Upper lobe of left lung (tissue), 6 donors: ENCODE measurements at regions not wholly inside any gene's neighbourhood (a gene's known extent, or its start where the extent isn't known, plus 50 kb on each side); places are given as distances from the start of the nearest gene placed in this dataset.

Source experiments
- ATAC-seq, 2 donors: fragments of 200-7000 bp; cut with Tn5 transposase; one replicate each; pipeline ENCODE4 v1.9.1; 2022; ENCODE audit warnings: mild to moderate bottlenecking in 2 of 2, moderate library complexity in 2 of 2; ENCODE audit not compliant: low FRiP score in 2 of 2
- DNase-seq, 2 donors: peaks; one replicate each; pipeline ENCODE4 v3.0.0-alpha.2; 2019 to 2020
- H3K27ac ChIP-seq, 4 donors: fragments of 200-600 bp; sonication (generic); one replicate each; pipeline ENCODE4 v1.5.1; 2016 to 2019
- H3K27me3 ChIP-seq, 4 donors: fragments of 200-600 bp; sonication (generic); one replicate each; pipeline ENCODE4 v1.5.1; 2017 to 2019
- H3K36me3 ChIP-seq, 4 donors: fragments of 200-600 bp; sonication (generic); one replicate each; pipeline ENCODE4 v1.5.1; 2016 to 2019
- H3K4me1 ChIP-seq, 4 donors: fragments of 200-600 bp; sonication (generic); one replicate each; pipeline ENCODE4 v1.5.1; 2018 to 2019
- H3K4me3 ChIP-seq, 4 donors: fragments of 200-600 bp; sonication (generic); one replicate each; pipeline ENCODE4 v1.5.1; 2017 to 2019; ENCODE audit warnings: mild to moderate bottlenecking in 2 of 4, moderate library complexity in 1 of 4
- H3K9me3 ChIP-seq, 4 donors: fragments of 200-600 bp; sonication (generic); one replicate each; pipeline ENCODE4 v1.5.1; 2018 to 2019
- EP300 ChIP-seq, 4 donors: sonication (generic); formaldehyde crosslinking; IDR thresholded peaks; one replicate each; pipeline ENCODE4 v1.5.1; 2017; ENCODE audit warnings: antibody characterized with exemption in 4 of 4, control low read depth in 2 of 4
- POLR2A ChIP-seq, 4 donors: fragments of 450-650 bp; IDR thresholded peaks; one replicate each; pipeline ENCODE4 v1.5.1; 2016 to 2017; ENCODE audit warnings: antibody characterized with exemption in 4 of 4, mild to moderate bottlenecking in 2 of 4
- POLR2AphosphoS5 ChIP-seq, 2 donors: sonication (generic); formaldehyde crosslinking; IDR thresholded peaks; one replicate each; pipeline ENCODE4 v1.5.1; 2017; ENCODE audit warnings: antibody characterized with exemption in 2 of 2
- WGBS, 2 donors: methylation state at CpG; one replicate each; pipeline ENCODE4 v1.1.5; 2017 to 2018; 5-methylcytosine and 5-hydroxymethylcytosine counted together
- TF ChIP-seq, protein P1 (sequence below), 6 experiments: fragments of 450-650 bp in 4 of 6; fragments of 200-600 bp in 2 of 6; sonication (generic) in 2 of 6; IDR thresholded peaks; one replicate each; pipeline ENCODE4 v1.5.1; 2016 to 2019; ENCODE audit warnings: antibody characterized with exemption in 6 of 6
- donor health status: DM: no; HTN: no; CAD: no; lungs with moderate emphysema.
- donor health status: DM: no; HTN: yes; CAD: no; lungs with severe emphysema.

DNA sequence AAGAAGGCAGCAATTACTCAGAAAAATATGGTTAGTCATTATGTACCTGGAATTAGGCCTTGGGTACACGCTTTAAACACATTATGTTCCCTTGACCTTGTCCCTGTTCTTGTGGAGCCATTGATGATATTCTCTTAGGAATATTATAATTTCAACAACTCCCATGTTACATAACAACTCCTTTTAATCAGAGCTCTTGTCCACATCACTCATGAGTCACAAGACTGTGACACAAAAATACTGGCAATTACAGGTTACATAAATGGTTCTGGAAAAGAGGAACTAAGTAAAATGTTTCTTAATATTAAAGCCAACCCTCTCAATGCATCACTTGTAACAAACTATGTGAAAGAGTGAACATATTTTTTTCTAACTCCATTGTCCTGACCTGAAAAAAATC is 143.8 kb upstream of the PCLO start:
- Histone ChIP-seq H3K27me3 (no peaks in the 10 kb centered on the region), H3K4me3 (no peak overlapping the region), H3K27ac (no peak overlapping the region), H3K36me3 (no peaks in the 10 kb centered on the region), H3K9me3 (no peaks in the 10 kb centered on the region), H3K4me1 (no peaks in the 10 kb centered on the region)
- TF ChIP-seq, protein P1, sequence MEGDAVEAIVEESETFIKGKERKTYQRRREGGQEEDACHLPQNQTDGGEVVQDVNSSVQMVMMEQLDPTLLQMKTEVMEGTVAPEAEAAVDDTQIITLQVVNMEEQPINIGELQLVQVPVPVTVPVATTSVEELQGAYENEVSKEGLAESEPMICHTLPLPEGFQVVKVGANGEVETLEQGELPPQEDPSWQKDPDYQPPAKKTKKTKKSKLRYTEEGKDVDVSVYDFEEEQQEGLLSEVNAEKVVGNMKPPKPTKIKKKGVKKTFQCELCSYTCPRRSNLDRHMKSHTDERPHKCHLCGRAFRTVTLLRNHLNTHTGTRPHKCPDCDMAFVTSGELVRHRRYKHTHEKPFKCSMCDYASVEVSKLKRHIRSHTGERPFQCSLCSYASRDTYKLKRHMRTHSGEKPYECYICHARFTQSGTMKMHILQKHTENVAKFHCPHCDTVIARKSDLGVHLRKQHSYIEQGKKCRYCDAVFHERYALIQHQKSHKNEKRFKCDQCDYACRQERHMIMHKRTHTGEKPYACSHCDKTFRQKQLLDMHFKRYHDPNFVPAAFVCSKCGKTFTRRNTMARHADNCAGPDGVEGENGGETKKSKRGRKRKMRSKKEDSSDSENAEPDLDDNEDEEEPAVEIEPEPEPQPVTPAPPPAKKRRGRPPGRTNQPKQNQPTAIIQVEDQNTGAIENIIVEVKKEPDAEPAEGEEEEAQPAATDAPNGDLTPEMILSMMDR (IDR thresholded peaks at IDR 0.05): no peak
- TF ChIP-seq POLR2A (IDR thresholded peaks at IDR 0.05): no peak
- no peak for TF ChIP-seq POLR2AphosphoS5 (IDR thresholded peaks at IDR 0.05)
- peak in 1 of 4 donors; percentile 42 for TF ChIP-seq EP300 (IDR thresholded peaks at IDR 0.05)
- DNase-seq: no peak
- peak in 1 of 2 donors; percentile 8 for ATAC-seq
- 0% methylated on average over 1 of the region's 1 CpG for WGBS, 2 donors

DNA sequence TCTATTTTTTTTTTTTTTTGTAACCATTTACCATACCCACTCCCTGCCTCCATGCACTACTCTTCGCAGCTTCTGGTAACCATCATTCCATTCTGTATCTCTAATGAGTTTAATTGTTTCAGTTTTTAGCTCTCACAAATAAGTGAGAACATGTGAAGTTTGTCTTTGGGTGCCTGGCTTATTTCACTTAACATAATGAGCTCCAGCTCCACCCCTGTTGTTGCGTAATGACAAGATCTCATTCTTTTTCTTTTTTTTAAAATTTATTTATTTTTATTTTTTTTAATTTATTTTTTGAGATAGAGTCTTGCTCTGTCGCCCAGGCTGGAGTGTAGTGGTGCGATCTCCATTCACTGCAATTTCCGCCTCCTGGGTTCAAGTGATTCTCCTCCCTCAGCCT is 142.3 kb upstream of the PCLO start:
- TF ChIP-seq, protein P1 (IDR thresholded peaks at IDR 0.05): no peak

DNA sequence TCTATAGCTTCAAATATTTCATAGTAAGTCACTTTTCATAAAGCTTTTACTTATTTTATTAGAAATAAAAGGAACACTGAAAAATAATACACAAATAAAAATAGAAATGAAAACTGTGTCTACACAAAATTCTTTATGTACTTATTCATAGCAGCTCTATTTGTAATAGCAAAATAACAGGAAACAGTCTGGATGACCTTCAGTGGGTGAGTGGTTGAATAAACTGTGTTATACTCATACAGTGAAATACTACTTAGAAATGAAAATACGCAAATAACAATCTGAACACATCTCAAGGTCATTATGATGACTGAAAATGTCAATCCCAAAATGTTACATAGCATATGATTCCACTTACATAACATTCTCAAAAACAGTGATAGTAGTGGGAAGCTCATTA is 138.7 kb upstream of the PCLO start:
- H3K4me1 ChIP-seq: no peaks in the 10 kb centered on the region
- no peaks in the 10 kb centered on the region for H3K36me3 ChIP-seq
- no peak for DNase-seq
- WGBS, 2 donors: 73 to 74% methylated on average over 1 of the region's 1 CpG
- no peaks in the 10 kb centered on the region for H3K27me3 ChIP-seq
- no peak overlapping the region for H3K4me3 ChIP-seq
- H3K27ac ChIP-seq: no peak overlapping the region
- TF ChIP-seq, protein P1 (IDR thresholded peaks at IDR 0.05): no peak
- no peaks in the 10 kb centered on the region for H3K9me3 ChIP-seq
- no peak for ATAC-seq

More for the DNA sequence above, 142.3 kb upstream of the PCLO start:
- H3K4me1 ChIP-seq: no peaks in the 10 kb centered on the region
- H3K27me3 ChIP-seq: no peaks in the 10 kb centered on the region
- H3K9me3 ChIP-seq: no peaks in the 10 kb centered on the region
- no peak overlapping the region for H3K4me3 ChIP-seq
- WGBS, 2 donors: 94 to 96% methylated on average over 5 of the region's 5 CpGs
- no peaks in the 10 kb centered on the region for H3K36me3 ChIP-seq
- no peak overlapping the region for H3K27ac ChIP-seq
- ATAC-seq: no peak
- DNase-seq: no peak

DNA sequence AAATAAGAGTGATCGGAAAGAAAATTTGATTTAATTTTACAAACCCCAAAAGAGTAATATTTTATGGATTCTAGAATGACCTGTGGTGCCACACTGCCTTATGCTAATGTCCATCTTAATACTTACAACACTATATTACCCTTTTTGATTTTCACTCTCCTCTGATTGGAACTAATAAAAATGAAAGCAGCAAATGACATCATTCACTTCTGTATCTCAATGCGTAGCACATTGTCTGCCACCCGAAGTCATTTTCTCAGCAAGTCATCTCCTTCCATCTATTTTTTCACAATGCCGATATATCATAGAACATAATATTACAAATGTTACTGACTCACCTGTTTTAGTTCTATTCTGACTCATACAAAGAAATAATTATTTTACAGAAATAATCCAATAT is 127.5 kb upstream of the PCLO start:
- WGBS, 2 donors: 84 to 87% methylated on average over 4 of the region's 4 CpGs

DNA sequence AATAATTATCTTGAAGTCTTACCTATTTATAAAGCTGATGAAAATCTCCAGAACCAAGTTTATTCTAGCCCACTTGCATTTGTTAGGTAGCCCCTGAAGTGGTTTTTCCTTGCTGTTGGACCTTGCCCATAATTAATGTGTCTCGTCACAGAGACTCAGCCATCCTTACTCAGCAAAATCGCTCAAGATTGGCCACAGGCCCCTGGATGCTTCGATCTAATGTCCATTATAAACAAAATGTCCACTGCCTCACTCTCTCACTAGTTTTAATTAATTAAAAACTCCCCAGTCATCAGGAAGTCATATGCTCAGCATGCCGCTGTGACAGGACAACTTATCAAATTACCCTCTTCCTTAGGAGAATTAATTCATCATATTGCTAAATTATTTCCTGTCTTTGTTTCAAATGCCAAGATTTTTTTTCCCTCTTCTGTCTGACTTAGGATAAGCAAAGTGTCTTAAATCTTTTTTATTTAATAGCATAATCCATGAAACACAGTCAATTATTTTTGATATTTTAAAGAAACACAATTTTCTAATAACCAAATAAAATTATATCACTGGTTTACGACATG is 126.8 kb upstream of the PCLO start:
- ATAC-seq (no peak), DNase-seq (no peak)
- no peaks in the 10 kb centered on the region for H3K9me3 ChIP-seq
- no peak for TF ChIP-seq POLR2A (IDR thresholded peaks at IDR 0.05)
- H3K36me3 ChIP-seq: no peaks in the 10 kb centered on the region
- H3K27me3 ChIP-seq: no peaks in the 10 kb centered on the region
- WGBS, 2 donors: 43 to 44% methylated on average over 5 of the region's 5 CpGs
- H3K4me1 ChIP-seq: no peaks in the 10 kb centered on the region
- no peak overlapping the region for H3K27ac ChIP-seq
- no peak overlapping the region for H3K4me3 ChIP-seq

More for the DNA sequence above, 127.5 kb upstream of the PCLO start:
- no peaks in the 10 kb centered on the region for H3K36me3 ChIP-seq
- H3K4me1 ChIP-seq: no peaks in the 10 kb centered on the region
- TF ChIP-seq EP300 (IDR thresholded peaks at IDR 0.05): no peak
- TF ChIP-seq, protein P1 (IDR thresholded peaks at IDR 0.05): no peak
- no peak overlapping the region for H3K4me3 ChIP-seq
- DNase-seq (no peak), ATAC-seq (no peak)
- H3K27me3 ChIP-seq: no peaks in the 10 kb centered on the region
- no peaks in the 10 kb centered on the region for H3K9me3 ChIP-seq
- H3K27ac ChIP-seq: no peak overlapping the region
